Posterior vena cava (tissue), 2 donors: ENCODE measurements at regions not wholly inside any gene's neighbourhood (a gene's known extent, or its start where the extent isn't known, plus 50 kb on each side); places are given as distances from the start of the nearest gene placed in this dataset.
"Not testable (repeated sequence)": the region's sequence is repeated elsewhere in the genome, so short reads cannot be mapped to it uniquely, and the experiment has no call there.

Source experiments
- DNase-seq: peaks from one replicate; pipeline ENCODE4 v3.0.0-alpha.2; 2020; ENCODE audit warnings: low spot score
- intact Hi-C, 2 donors: fragments of 100-400 bp; cut with DNase I; formaldehyde crosslinking; loops; one replicate each; pipeline versions ENCODE4 v1.14.1 to v1.14.2; 2022 to 2023
- donor health status: DM: yes; HTN: yes; CAD: no.
- donor health status: DM: yes; HTN: yes; CAD: no.

GRCh38 chr7:20513341-20513740 lies 102.1 kb upstream of the ABCB5 start:
- intact Hi-C loops: no loop called here
- DNase-seq: no peak

DNA sequence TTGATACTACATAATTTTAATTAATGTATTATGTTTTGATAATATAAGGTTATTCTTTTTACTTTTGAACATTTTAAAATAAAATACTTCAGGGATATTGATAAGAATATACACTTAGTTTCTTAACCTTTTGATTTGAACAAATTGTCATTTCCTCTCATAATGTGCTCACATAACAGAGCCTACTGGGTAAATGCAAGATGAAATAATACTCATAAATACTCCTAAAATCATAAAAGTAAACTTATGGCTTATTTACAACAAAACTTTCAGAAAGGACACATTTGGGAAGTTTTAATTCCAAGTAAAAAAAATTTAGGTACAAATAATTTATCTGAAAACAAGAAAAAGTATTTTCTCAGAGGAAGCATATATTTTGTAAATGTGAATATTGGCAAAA lies 101.6 kb upstream of the ABCB5 start:
- intact Hi-C loops: no loop called here
- DNase-seq: no peak

DNA sequence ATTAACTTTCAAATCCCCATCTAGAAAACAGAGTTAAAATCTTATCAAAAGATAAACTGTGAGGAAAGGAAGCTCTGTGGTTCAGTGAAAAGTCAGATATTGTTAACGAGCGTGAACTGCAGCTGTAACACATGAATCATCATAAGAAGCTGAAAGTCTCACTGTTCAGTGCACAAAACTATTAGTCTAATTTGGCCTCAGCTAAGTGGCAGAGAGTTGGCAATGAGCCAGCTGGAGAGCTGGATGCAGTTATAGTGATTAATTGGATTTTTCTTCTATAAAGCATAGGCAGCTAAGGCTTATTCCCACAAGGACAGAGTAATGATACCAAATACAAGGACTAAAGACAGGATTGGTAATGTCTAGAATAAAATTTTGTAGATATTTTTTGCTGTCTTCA lies 101.1 kb upstream of the ABCB5 start:
- DNase-seq: no peak
- intact Hi-C loops: no loop called here

- intact Hi-C loops: no loop called here
- DNase-seq: no peak
These were observed 95.8 kb upstream of the ABCB5 start for GRCh38 chr7:20519645-20520044.

GRCh38 chr7:20520530-20520929 lies 94.9 kb upstream of the ABCB5 start:
- intact Hi-C loops: no loop called here
- no peak for DNase-seq

DNA sequence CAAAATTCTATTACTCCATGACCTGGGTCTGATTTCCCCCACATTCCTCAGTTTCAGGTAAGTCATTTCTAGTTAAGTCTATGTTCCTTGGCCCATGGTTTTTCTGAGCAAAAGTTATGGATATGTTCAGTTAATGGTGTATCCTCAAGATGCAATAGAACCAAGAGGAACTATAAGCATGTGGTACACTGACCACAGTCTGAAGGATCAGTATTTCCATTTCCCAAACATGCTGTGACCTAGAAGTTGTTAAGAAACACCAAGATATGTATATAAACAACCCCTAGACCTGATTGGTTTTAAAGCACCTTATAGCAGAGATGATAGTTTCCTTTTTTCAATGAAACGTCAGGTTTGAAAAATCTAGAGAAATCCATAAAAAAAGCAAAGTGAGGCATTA lies 94.2 kb upstream of the ABCB5 start:
- intact Hi-C loops: no loop called here
- DNase-seq: no peak

DNA sequence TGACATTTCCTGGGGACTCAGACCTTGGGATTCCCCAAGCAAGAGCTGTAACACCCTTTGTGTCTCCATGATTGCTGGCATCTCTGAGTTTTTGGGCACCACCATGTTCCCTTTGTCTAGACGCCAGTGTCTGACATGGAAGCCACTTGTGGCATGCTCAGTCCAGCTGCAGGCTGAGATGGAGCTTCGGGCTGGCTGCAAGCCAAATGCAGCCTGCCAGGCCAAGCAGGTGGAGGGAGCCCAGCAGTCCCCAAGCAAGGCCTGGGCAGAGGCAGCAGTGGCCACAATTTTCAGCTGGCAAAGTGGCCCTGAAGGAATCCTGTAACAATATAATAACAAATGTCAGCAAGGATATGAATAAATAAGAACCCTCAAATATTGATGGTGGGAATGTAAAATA lies 86.2 kb upstream of the ABCB5 start:
- DNase-seq: no peak
- intact Hi-C loops: no loop called here

DNA sequence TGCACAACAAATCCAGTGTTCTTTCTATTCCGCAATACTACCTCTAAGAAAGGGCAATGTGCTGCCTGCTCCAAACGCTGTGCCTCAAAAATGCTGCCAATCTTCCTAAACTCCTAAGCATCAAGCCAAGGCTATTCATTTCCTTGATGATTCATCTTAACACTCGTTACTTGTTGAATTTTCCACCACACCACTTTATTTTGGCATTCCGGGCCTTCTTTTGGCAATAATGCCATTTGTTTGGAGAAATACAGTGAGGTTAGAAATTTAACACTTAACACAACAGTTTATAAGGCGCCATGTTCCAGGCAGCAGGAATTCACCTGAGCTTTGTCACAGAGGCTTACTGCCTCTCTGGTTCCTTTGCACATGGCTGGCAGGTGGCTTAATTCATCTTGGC lies 82.6 kb upstream of the ABCB5 start:
- DNase-seq: no peak
- intact Hi-C loops: no loop called here

DNA sequence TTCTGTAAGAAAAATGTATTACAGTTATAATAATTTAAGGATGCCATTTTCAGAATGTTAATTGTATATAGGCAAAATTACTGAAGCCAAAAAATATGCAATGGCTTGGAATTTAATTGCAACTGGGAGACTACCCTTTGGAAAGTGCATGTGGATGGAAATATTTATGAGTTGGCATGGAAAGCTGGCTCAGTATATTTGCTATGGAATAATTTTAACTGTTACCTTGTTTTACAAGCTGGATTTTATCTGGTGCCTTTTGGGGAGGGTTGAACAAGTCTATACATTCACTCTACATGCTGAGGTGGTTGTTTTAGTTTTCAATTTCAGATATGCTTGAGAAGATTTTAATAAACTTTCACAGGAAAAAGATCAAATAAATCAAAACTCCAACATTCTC lies 80.9 kb upstream of the ABCB5 start:
- intact Hi-C loops: no loop called here
- no peak for DNase-seq

GRCh38 chr7:20535541-20535940 lies 79.9 kb upstream of the ABCB5 start:
- no peak for DNase-seq
- intact Hi-C loops: loop anchor here in 1 of 2 donors (1.0 kb wide), 1 partner anchor 49 kb away; no protein-coding TSS in a partner anchor

DNA sequence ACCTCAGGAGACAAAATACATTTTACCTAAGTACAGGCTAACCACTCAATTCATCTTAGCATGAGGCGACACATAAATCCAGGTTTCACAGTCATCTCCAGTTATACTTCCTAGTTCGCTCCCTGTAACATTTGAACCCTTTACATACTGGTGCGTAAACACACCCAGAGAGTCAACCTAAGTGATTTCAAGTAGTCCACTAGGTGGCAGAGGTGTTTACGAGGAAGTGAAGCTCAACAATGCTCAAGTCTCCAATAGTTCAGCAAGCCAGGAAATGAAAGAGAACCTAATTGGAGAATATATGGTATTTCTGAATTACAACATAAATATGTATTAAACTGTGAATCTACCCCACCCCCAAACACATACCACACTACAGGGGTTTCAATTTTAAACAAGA lies 76.3 kb upstream of the ABCB5 start:
- no peak for DNase-seq
- intact Hi-C loops: no loop called here

DNA sequence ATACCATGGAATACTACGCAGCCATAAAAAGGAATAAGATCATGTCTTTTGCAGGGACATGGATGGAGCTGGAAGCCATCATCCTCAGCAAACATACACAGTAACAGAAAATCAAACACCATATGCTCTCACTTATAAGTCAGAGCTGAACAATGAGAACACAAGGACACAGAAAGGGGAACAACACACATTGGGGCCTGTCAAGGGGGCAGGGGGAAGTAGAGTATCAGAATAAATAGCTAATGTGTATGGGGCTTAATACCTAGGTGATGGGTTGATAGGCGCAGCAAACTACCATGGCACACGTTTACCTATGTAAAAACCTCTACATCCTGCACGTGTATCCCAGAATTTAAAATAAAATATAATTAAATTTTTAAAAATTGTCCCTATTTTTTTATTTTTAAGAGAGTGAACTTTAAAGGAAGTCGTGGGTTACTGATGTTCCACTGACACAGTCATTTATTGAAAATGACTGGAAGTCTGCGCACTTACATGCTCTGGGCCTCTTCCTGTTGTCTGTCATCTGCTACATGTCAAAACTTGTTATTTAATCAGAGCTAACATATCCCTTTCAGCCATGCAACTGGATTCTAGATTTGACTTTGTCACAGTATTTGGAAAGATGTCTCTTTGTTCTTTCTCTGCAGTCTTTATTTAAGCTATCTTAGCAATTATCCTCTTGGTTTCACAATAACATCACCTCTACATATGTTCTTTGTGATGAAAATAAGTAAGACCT lies 73.7 kb upstream of the ABCB5 start:
- no peak for DNase-seq
- intact Hi-C loops: no loop called here

DNA sequence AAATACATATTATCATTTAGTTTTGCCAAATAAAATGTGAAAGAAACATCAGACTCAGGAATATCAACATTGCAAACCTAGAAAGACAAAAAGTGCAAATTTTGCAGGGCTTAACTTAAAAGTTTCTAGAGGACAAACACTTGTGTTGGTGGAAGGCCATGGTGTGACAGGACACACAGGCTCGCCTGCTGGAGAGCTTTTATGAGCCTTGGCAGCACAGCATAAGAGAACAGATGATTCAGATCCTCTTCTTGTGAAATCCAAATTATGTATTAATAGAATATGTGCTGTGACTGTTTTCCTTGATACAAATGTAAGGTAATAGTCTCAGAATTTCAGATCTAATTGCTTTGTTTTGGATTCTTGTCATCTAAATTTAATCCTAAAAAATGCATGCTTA lies 72.9 kb upstream of the ABCB5 start:
- intact Hi-C loops: no loop called here
- DNase-seq: no peak

DNA sequence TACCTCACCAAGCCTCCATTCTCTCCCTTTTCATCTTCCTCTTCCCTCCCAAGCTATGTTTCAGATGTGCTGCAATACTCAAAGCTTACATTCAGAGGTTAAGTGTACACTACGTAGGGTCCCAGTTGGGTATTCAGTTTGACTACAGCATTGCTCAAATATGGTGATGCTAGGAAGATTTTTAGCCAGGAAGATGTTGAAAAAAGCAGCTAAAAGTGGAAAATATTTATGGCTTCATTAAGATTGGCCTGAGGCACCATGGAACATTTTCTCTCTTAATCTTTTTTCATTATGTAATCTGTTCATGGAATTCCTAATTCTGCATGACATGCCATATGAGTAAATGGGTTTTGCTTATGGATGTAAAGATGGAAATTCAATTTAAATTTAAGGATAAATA lies 72.0 kb upstream of the ABCB5 start:
- DNase-seq: no peak
- intact Hi-C loops: no loop called here

DNA sequence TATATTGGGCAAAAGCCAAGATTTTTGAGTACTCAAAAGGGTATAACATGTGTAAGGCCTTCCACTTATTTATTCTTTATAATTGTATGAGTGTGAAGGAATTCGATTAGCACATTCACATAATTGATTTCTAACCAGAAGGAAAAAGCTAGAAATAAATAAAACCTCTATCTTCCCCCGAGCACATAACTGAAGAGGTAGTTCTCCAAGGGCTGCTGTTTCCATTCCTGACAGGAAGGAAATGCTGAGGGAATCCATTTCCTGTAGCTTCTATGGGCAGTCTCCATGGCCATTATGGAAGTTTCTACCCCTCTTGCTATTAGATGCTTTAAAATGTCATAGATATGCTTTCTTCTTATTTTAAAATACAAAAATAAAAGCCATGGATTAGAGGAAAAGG lies 70.5 kb upstream of the ABCB5 start:
- intact Hi-C loops: no loop called here
- no peak for DNase-seq

DNA sequence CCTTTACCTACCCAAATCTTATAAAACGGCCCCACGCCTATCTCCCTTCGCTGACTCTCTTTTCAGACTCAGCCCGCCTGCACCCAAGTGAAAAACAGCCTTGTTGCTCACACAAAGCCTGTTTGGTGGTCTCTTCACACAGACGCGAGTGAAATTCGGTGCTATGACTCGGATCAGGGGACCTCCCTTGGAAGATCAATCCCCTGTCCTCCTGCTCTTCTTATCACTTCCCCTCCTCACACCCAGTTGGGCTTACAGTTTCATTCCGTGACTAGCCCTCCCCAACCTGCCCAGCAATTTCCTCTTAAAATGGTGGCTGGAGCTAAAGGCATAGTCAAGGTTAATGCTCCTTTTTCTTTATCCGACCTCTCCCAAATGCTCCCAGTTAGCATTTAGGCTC lies 68.5 kb upstream of the ABCB5 start:
- DNase-seq, intact Hi-C loops: not testable (repeated sequence)

DNA sequence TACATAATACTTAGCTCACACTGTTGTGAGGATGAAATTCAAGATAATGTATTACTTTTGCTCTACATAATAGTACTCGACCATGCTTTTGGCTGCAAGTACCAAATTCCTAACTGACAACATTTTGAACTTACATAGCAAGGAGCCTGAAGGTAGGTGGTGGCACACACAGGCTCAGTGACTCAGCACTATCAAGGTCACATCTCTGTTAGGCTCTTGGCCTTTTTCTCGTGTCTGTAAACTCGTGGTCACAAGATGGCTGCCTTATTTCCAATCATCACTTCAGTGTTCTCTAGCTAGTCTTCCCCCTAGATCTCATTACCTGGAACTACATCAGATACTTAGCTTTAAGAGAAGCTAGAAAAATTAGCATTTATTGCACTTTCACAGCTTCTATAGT lies 61.4 kb upstream of the ABCB5 start:
- intact Hi-C loops: no loop called here
- no peak for DNase-seq

GRCh38 chr7:20556091-20556490 lies 59.4 kb upstream of the ABCB5 start:
- DNase-seq: no peak
- intact Hi-C loops: no loop called here

- intact Hi-C loops: no loop called here
- DNase-seq: no peak
These were observed 58.4 kb upstream of the ABCB5 start for GRCh38 chr7:20557116-20557515.

DNA sequence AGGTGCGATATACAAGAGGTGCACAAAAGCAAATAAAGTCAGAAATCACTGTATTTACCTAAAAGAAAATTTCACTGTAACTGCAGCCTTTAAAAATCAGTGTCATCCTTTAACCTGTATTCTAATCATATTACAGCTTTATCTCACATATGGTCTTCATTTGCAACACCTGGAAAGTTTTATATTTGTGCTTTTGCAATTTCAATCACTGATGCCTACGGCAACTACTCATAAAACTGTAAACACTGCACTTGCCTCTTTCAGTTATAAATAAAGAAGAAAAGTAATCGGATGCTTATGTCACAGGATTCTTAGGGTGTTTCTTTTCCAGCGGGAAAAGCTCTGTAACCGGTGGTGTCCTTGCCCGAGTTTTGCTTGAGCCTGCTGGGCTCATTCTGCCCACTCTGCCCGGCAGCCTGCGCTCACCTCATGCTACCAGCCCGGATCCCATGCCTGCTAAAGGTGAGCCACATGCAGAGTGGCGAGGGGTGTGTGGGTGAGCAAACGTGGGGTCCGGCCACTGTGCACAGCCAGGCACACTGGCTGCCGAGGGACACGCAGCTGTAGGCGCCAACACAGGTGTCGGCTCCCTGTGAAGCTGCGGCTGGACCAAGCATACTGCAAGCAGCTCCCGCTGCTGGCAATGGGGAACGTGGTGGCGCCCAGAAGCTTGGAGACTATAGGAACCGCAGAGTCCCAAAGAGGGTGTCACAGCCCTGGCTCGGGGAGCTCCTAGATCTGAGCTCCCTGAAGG lies 56.3 kb upstream of the ABCB5 start:
- intact Hi-C loops: no loop called here
- no peak for DNase-seq

DNA sequence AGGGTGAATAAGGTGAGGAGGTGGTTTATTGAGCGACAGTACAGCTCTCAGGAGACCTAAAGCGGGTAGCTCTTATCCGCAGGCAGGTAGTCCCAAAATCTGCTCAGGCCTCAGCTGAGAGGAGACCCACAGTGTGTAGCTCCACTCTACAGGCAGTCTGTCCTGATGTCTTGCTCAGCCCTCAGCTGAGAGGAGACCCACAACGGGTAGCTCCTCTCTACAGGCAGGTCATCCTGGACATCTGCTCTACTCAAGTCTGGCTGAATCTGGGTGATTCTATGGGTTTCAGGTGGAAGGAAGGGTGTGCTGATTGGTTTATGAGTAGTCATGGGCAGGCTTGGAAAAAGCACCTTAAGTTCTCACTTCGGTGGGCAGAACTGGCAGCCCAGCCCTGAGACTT lies 55.6 kb upstream of the ABCB5 start:
- intact Hi-C loops: no loop called here
- DNase-seq: no peak
